CD4-positive, alpha-beta T cell treated with Interleukin-4 for 1 hour (primary cell): ENCODE measurements at regions not wholly inside any gene's neighbourhood (a gene's known extent, or its start where the extent isn't known, plus 50 kb on each side); places are given as distances from the start of the nearest gene placed in this dataset.

Source experiments
- DNase-seq, 2 donors: peaks; one replicate each; pipeline ENCODE4 v3.0.0-alpha.2; 2020 to 2022

- DNase-seq: no peak
Measured at GRCh38 chr13:111862836-111863815, 203.8 kb upstream of the SOX1 start.

- no peak for DNase-seq
Measured at GRCh38 chr13:111864566-111864965, 202.4 kb upstream of the SOX1 start.

- DNase-seq: no peak
Measured at GRCh38 chr13:111865046-111865445, 201.9 kb upstream of the SOX1 start.

GRCh38 chr13:111865826-111866225 is 201.1 kb upstream of the SOX1 start:
- DNase-seq: no peak

- no peak for DNase-seq
Measured at GRCh38 chr13:111866731-111867245, 200.2 kb upstream of the SOX1 start.

- no peak for DNase-seq
Measured at GRCh38 chr13:111867657-111868056, 199.3 kb upstream of the SOX1 start.

GRCh38 chr13:111868716-111869115 is 198.2 kb upstream of the SOX1 start:
- DNase-seq: no peak

- no peak for DNase-seq
Measured at GRCh38 chr13:111872475-111873150, 194.3 kb upstream of the SOX1 start.

- DNase-seq: no peak
Measured at GRCh38 chr13:111873676-111874178, 193.2 kb upstream of the SOX1 start.

- no peak for DNase-seq
Measured at GRCh38 chr13:111874981-111875380, 192.0 kb upstream of the SOX1 start.

GRCh38 chr13:111875915-111876314 is 191.0 kb upstream of the SOX1 start:
- no peak for DNase-seq

- DNase-seq: no peak
Measured at GRCh38 chr13:111876506-111876905, 190.4 kb upstream of the SOX1 start.

- DNase-seq: no peak
Measured at GRCh38 chr13:111877906-111878305, 189.0 kb upstream of the SOX1 start.

- DNase-seq: no peak
Measured at GRCh38 chr13:111879719-111880118, 187.2 kb upstream of the SOX1 start.

GRCh38 chr13:111880185-111880584 is 186.8 kb upstream of the SOX1 start:
- DNase-seq: no peak

- DNase-seq: no peak
Measured at GRCh38 chr13:111881700-111882099, 185.2 kb upstream of the SOX1 start.

- DNase-seq: no peak
Measured at GRCh38 chr13:111882351-111882750, 184.6 kb upstream of the SOX1 start.

GRCh38 chr13:111883571-111884343 is 183.2 kb upstream of the SOX1 start:
- no peak for DNase-seq

GRCh38 chr13:111886217-111886945 is 180.6 kb upstream of the SOX1 start:
- no peak for DNase-seq

- DNase-seq: no peak
Measured at GRCh38 chr13:111893071-111893606, 173.8 kb upstream of the SOX1 start.

GRCh38 chr13:111893607-111894443 is 173.1 kb upstream of the SOX1 start:
- no peak for DNase-seq
